IMR-90 (cell line): ENCODE measurements at regions not wholly inside any gene's neighbourhood (a gene's known extent, or its start where the extent isn't known, plus 50 kb on each side); places are given as distances from the start of the nearest gene placed in this dataset.

Experiments used
- ATAC-seq: fragments of 200-7000 bp; cut with Tn5 transposase; 2 replicates; pipeline ENCODE4 v1.9.1; 2020; ENCODE audit warnings: low read depth, mild to moderate bottlenecking, moderate library complexity
- BruUV-seq: library from RNA; stranded (reverse); fragments of 400-500 nt; replicated peaks from 2 replicates; lab custom pipeline; 2021; lab: Mats Ljungman, UMichigan
- CTCF ChIA-PET: fragments of 300-600 bp; formaldehyde crosslinking; extraction: SDS; loops from one replicate; lab custom pipeline; 2021; ENCODE audit warnings: antibody characterized with exemption; lab: Yijun Ruan, JAX
- POLR2A ChIA-PET: fragments of 300-600 bp; sonication (Branson Sonifier 250); formaldehyde crosslinking; loops from one replicate; lab custom pipeline; 2022; ENCODE audit warnings: antibody characterized with exemption; ENCODE audit not compliant: unreplicated experiment; lab: Charles Lee
- DNase-seq: peaks from one replicate; pipeline ENCODE4 v3.0.0; 2013
- H2AFZ ChIP-seq: replicated peaks from 2 replicates; pipeline ENCODE3; 2013; ENCODE audit warnings: low read length, mild to moderate bottlenecking; ENCODE audit not compliant: poor library complexity
- H2AK5ac ChIP-seq: 2 replicates; pipeline ENCODE4 v1.6.1; 2013; ENCODE audit warnings: low read depth, low read length, inconsistent platforms
- H2AK9ac ChIP-seq: replicated peaks from 2 replicates; pipeline ENCODE3; 2013; ENCODE audit warnings: mild to moderate bottlenecking, low read depth, low read length, moderate library complexity; ENCODE audit not compliant: poor library complexity
- H2BK120ac ChIP-seq: 2 replicates; pipeline ENCODE4 v1.6.1; 2013; ENCODE audit warnings: low read depth, low read length, inconsistent platforms
- H2BK15ac ChIP-seq: 3 replicates; pipeline ENCODE4 v1.6.1; 2013; ENCODE audit warnings: low read depth, low read length, inconsistent platforms
- H2BK20ac ChIP-seq: 2 replicates; pipeline ENCODE4 v1.6.1; 2013; ENCODE audit warnings: low read depth, mild to moderate bottlenecking, inconsistent platforms, low read length, moderate library complexity
- H2BK5ac ChIP-seq: 2 replicates; pipeline ENCODE4 v1.6.1; 2013; ENCODE audit warnings: mild to moderate bottlenecking, low read depth, low read length, inconsistent platforms; ENCODE audit not compliant: poor library complexity, severe bottlenecking
- H3K14ac ChIP-seq: replicated peaks from 2 replicates; pipeline ENCODE4 v1.6.1; 2013; ENCODE audit warnings: low read depth, low read length, inconsistent platforms
- H3K18ac ChIP-seq: 2 replicates; pipeline ENCODE4 v1.6.1; 2013; ENCODE audit warnings: low read depth, low read length, control low read depth
- H3K23ac ChIP-seq: 2 replicates; pipeline ENCODE4 v1.6.1; 2013; ENCODE audit warnings: low read depth, low read length, inconsistent platforms
- H3K27ac ChIP-seq: 2 replicates; pipeline ENCODE4 v1.5.1; 2013; ENCODE audit warnings: mild to moderate bottlenecking, control low read depth, low read length; ENCODE audit not compliant: insufficient read depth
- H3K27me3 ChIP-seq: 2 replicates; pipeline ENCODE4 v1.6.1; 2013; ENCODE audit warnings: low read length; ENCODE audit not compliant: control insufficient read depth, insufficient read depth
- H3K36me3 ChIP-seq: 2 replicates; pipeline ENCODE4 v1.6.1; 2013; ENCODE audit warnings: low read length, mixed read lengths; ENCODE audit not compliant: control insufficient read depth, insufficient read depth
- H3K4ac ChIP-seq: 2 replicates; pipeline ENCODE4 v1.6.1; 2013; ENCODE audit warnings: low read depth, low read length, inconsistent platforms
- H3K4me1 ChIP-seq: 2 replicates; pipeline ENCODE4 v1.6.1; 2013; ENCODE audit warnings: low read length, mixed read lengths; ENCODE audit not compliant: control insufficient read depth, insufficient read depth
- H3K4me2 ChIP-seq: 2 replicates; pipeline ENCODE4 v1.6.1; 2013; ENCODE audit warnings: low read depth, mild to moderate bottlenecking, control low read depth, low read length, moderate library complexity
- H3K4me3 ChIP-seq: 2 replicates; pipeline ENCODE4 v1.5.1; 2013; ENCODE audit warnings: low read depth, mild to moderate bottlenecking, control low read depth, low read length, moderate library complexity; ENCODE audit not compliant: insufficient read depth
- H3K56ac ChIP-seq: 2 replicates; pipeline ENCODE4 v1.6.1; 2013; ENCODE audit warnings: low read length, inconsistent platforms; ENCODE audit not compliant: insufficient read depth; ENCODE audit errors: extremely low read depth
- H3K79me1 ChIP-seq, 2 experiments: 2 replicates each; pipeline ENCODE4 v1.6.1; 2013; ENCODE audit warnings: low read length in 2 of 2, inconsistent platforms in 1 of 2, low read depth in 1 of 2
- H3K9ac ChIP-seq: 2 replicates; pipeline ENCODE4 v1.6.1; 2013; ENCODE audit warnings: low read depth, low read length, control low read depth
- H3K9me1 ChIP-seq: 2 replicates; pipeline ENCODE4 v1.6.1; 2013; ENCODE audit warnings: low read length, inconsistent platforms; ENCODE audit not compliant: insufficient read depth
- H3K9me3 ChIP-seq: 2 replicates; pipeline ENCODE4 v1.6.1; 2013; ENCODE audit warnings: low read length; ENCODE audit not compliant: control insufficient read depth, insufficient read depth
- H4K20me1 ChIP-seq: 2 replicates; pipeline ENCODE4 v1.6.1; 2013; ENCODE audit warnings: low read length, inconsistent platforms; ENCODE audit not compliant: insufficient read depth
- H4K5ac ChIP-seq: 2 replicates; pipeline ENCODE4 v1.6.1; 2013; ENCODE audit warnings: mild to moderate bottlenecking, low read depth, low read length, control low read depth
- H4K8ac ChIP-seq, 2 experiments: 2 replicates each; pipeline ENCODE4 v1.6.1; 2013; ENCODE audit warnings: low read depth in 2 of 2, low read length in 2 of 2, control low read depth in 1 of 2, inconsistent platforms in 1 of 2
- H4K91ac ChIP-seq: 2 replicates; pipeline ENCODE4 v1.6.1; 2013; ENCODE audit warnings: low read depth, low read length, inconsistent platforms; ENCODE audit not compliant: insufficient read depth
- BHLHE40 ChIP-seq: fragments of 150-350 bp; IDR thresholded peaks from 2 replicates; pipeline ENCODE4 v1.6.1; 2016; ENCODE audit warnings: mild to moderate bottlenecking, low read depth, low read length
- CEBPB ChIP-seq: IDR thresholded peaks from 2 replicates; pipeline ENCODE4 v1.6.1; 2012; ENCODE audit warnings: low read depth, low read length, improper control_type of control experiment
- CHD1 ChIP-seq: IDR thresholded peaks from 2 replicates; pipeline ENCODE4 v1.6.1; 2012; ENCODE audit warnings: low read depth, low read length, improper control_type of control experiment
- FOS ChIP-seq: fragments of 150-350 bp; IDR thresholded peaks from 2 replicates; pipeline ENCODE4 v1.6.1; 2016; ENCODE audit warnings: low read depth, low read length
- MAFK ChIP-seq: IDR thresholded peaks from 2 replicates; pipeline ENCODE4 v1.6.1; 2012; ENCODE audit warnings: low read depth, low read length, improper control_type of control experiment
- MAZ ChIP-seq: IDR thresholded peaks from 2 replicates; pipeline ENCODE4 v1.6.1; 2012; ENCODE audit warnings: low read depth, mild to moderate bottlenecking, low read length, improper control_type of control experiment, moderate library complexity, borderline replicate concordance
- MXI1 ChIP-seq: IDR thresholded peaks from 2 replicates; pipeline ENCODE4 v1.6.1; 2012; ENCODE audit warnings: low read depth, mild to moderate bottlenecking, low read length, moderate library complexity, borderline replicate concordance
- NFE2L2 ChIP-seq: fragments of 150-350 bp; IDR thresholded peaks from 2 replicates; pipeline ENCODE4 v1.6.1; 2016; ENCODE audit warnings: low read depth, mild to moderate bottlenecking, low read length
- POLR2A ChIP-seq: IDR thresholded peaks from 2 replicates; pipeline ENCODE4 v1.6.1; 2012; ENCODE audit warnings: mild to moderate bottlenecking, low read depth, low read length
- RAD21 ChIP-seq: IDR thresholded peaks from 2 replicates; pipeline ENCODE4 v1.6.1; 2012; ENCODE audit warnings: low read length, improper control_type of control experiment
- RCOR1 ChIP-seq: IDR thresholded peaks from 2 replicates; pipeline ENCODE4 v1.6.1; 2012; ENCODE audit warnings: mild to moderate bottlenecking, low read length, improper control_type of control experiment; ENCODE audit not compliant: insufficient replicate concordance
- RFX5 ChIP-seq: IDR thresholded peaks from 2 replicates; pipeline ENCODE4 v1.8.0; 2012; ENCODE audit warnings: low read depth, mild to moderate bottlenecking, low read length, moderate library complexity
- SMC3 ChIP-seq: fragments of 150-350 bp; IDR thresholded peaks from 2 replicates; pipeline ENCODE4 v1.6.1; 2016; ENCODE audit warnings: low read depth, mild to moderate bottlenecking, antibody characterized with exemption, low read length, moderate library complexity
- USF2 ChIP-seq: fragments of 150-350 bp; IDR thresholded peaks from 2 replicates; pipeline ENCODE4 v1.6.1; 2017; ENCODE audit warnings: mild to moderate bottlenecking, antibody characterized with exemption, low read length, low read depth
- WGBS, 2 experiments: methylation state at CpG; one replicate each; pipeline versions ENCODE4 v1.1.5 to v1.1.7; 2013; ENCODE audit warnings: missing lambda C conversion rate in 2 of 2; ENCODE audit not compliant: insufficient read length in 1 of 2; ENCODE audit errors: extremely low coverage in 2 of 2; 5-methylcytosine and 5-hydroxymethylcytosine counted together
- dilution Hi-C: fragments of 300-500 bp; cut with HindIII; formaldehyde crosslinking; loops from one replicate; pipeline ENCODE4 v1.14.3; 2018; ENCODE audit warnings: low sequenced_read_pairs; ENCODE audit not compliant: unreplicated experiment
- in situ Hi-C: fragments of 300-500 bp; cut with MboI; formaldehyde crosslinking; loops from 3 replicates; pipeline ENCODE4 v1.14.3; 2019; ENCODE audit warnings: low sequenced_read_pairs, inconsistent platforms, mixed read lengths
- intact Hi-C: fragments of 100-400 bp; cut with micrococcal nuclease; formaldehyde crosslinking; loops from 2 replicates; pipeline ENCODE4 v1.10.0; 2022
- TF ChIP-seq, protein P1 (sequence below): conservative IDR thresholded peaks from 2 replicates; pipeline ENCODE4 v1.5.1; 2012; ENCODE audit warnings: mild to moderate bottlenecking, low read depth, low read length, improper control_type of control experiment
- TF ChIP-seq, protein P2 (sequence below): fragments of 150-350 bp; IDR thresholded peaks from 2 replicates; pipeline ENCODE4 v1.6.1; 2016; ENCODE audit warnings: low read depth, mild to moderate bottlenecking, low read length, moderate library complexity, borderline replicate concordance

- in situ Hi-C loops (no loop called here), intact Hi-C loops (no loop called here), dilution Hi-C loops (no loop called here)
- no peak overlapping the region for H2BK20ac ChIP-seq
- H3K18ac ChIP-seq: no peak overlapping the region
- POLR2A ChIA-PET: no interaction called here
- no peaks in the 10 kb centered on the region for H3K9me1 ChIP-seq
- H4K20me1 ChIP-seq: no peaks in the 10 kb centered on the region
- no TSS peak for BruUV-seq
- no peak overlapping the region for H3K4me3 ChIP-seq
- H2BK15ac ChIP-seq: no peak overlapping the region
- no peak overlapping the region for H3K4me2 ChIP-seq
- H4K5ac ChIP-seq: no peak overlapping the region
- no peak overlapping the region for H2BK120ac ChIP-seq
- no peak overlapping the region for H3K9ac ChIP-seq
- H4K8ac ChIP-seq: no peak overlapping the region
- 78% methylated on average over 3 of the region's 7 CpGs; no CpG with 5 or more reads in 1 of the 2 experiments for WGBS, 2 experiments
- no peak overlapping the region for H3K4ac ChIP-seq
- H3K36me3 ChIP-seq: no peaks in the 10 kb centered on the region
- no peak overlapping the region for H4K91ac ChIP-seq
- no peaks in the 10 kb centered on the region for H3K79me1 ChIP-seq
- no peak overlapping the region for H3K23ac ChIP-seq
- DNase-seq: no peak
- peaks cover 3% of the 10 kb centered on the region; the same call in 1 of the 2 replicates for H3K4me1 ChIP-seq
- CTCF ChIA-PET: no interaction called here
- no peak overlapping the region for H3K27ac ChIP-seq
- no peaks in the 10 kb centered on the region for H3K9me3 ChIP-seq
- no peak overlapping the region for H2AFZ ChIP-seq
- no peak for ATAC-seq
- no peak overlapping the region for H3K14ac ChIP-seq
- H2AK9ac ChIP-seq: no peak overlapping the region
- no peaks in the 10 kb centered on the region; the same call in 1 of the 2 replicates for H3K27me3 ChIP-seq
- no peak overlapping the region for H3K56ac ChIP-seq
- no peak overlapping the region for H2BK5ac ChIP-seq
- no peak for TF ChIP-seq SMC3
- no peak for TF ChIP-seq RCOR1
- TF ChIP-seq MAFK: no peak
- TF ChIP-seq CHD1: no peak
- no peak for TF ChIP-seq NFE2L2
- TF ChIP-seq RAD21: no peak
- no peak for TF ChIP-seq CEBPB
- TF ChIP-seq, protein P1, sequence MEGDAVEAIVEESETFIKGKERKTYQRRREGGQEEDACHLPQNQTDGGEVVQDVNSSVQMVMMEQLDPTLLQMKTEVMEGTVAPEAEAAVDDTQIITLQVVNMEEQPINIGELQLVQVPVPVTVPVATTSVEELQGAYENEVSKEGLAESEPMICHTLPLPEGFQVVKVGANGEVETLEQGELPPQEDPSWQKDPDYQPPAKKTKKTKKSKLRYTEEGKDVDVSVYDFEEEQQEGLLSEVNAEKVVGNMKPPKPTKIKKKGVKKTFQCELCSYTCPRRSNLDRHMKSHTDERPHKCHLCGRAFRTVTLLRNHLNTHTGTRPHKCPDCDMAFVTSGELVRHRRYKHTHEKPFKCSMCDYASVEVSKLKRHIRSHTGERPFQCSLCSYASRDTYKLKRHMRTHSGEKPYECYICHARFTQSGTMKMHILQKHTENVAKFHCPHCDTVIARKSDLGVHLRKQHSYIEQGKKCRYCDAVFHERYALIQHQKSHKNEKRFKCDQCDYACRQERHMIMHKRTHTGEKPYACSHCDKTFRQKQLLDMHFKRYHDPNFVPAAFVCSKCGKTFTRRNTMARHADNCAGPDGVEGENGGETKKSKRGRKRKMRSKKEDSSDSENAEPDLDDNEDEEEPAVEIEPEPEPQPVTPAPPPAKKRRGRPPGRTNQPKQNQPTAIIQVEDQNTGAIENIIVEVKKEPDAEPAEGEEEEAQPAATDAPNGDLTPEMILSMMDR: no peak
- TF ChIP-seq, protein P2, sequence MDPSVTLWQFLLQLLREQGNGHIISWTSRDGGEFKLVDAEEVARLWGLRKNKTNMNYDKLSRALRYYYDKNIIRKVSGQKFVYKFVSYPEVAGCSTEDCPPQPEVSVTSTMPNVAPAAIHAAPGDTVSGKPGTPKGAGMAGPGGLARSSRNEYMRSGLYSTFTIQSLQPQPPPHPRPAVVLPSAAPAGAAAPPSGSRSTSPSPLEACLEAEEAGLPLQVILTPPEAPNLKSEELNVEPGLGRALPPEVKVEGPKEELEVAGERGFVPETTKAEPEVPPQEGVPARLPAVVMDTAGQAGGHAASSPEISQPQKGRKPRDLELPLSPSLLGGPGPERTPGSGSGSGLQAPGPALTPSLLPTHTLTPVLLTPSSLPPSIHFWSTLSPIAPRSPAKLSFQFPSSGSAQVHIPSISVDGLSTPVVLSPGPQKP: no peak
- TF ChIP-seq USF2: no peak
- TF ChIP-seq RFX5: no peak
- no peak for TF ChIP-seq POLR2A
- no peak for TF ChIP-seq BHLHE40
- no peak for TF ChIP-seq FOS
- TF ChIP-seq MXI1: no peak
- TF ChIP-seq MAZ: no peak
- no peak overlapping the region for H2AK5ac ChIP-seq
Observed at GRCh38 chr2:53173698-53174455, 593.7 kb upstream of the CHAC2 start.
